IPS DF 6.9 (cell line): ENCODE measurements at regions not wholly inside any gene's neighbourhood (a gene's known extent, or its start where the extent isn't known, plus 50 kb on each side); places are given as distances from the start of the nearest gene placed in this dataset.
"Not testable (repeated sequence)": the region's sequence is repeated elsewhere in the genome, so short reads cannot be mapped to it uniquely, and the experiment has no call there.

Source experiments
- DNase-seq: peaks from one replicate; pipeline ENCODE4 v3.0.0-alpha.2; 2013; ENCODE audit warnings: low read depth, low spot score
- H3K27ac ChIP-seq: one replicate; pipeline ENCODE4 v1.5.1; 2013; ENCODE audit warnings: low read length, control low read depth
- H3K27me3 ChIP-seq: 2 replicates; pipeline ENCODE4 v1.6.1; 2013; ENCODE audit warnings: mild to moderate bottlenecking, low read length; ENCODE audit not compliant: control insufficient read depth, insufficient read depth
- H3K36me3 ChIP-seq: 2 replicates; pipeline ENCODE4 v1.6.1; 2013; ENCODE audit warnings: low read length; ENCODE audit not compliant: control insufficient read depth, insufficient read depth
- H3K4me1 ChIP-seq: 2 replicates; pipeline ENCODE4 v1.6.1; 2013; ENCODE audit warnings: low read length; ENCODE audit not compliant: control insufficient read depth, insufficient read depth
- H3K4me3 ChIP-seq: 2 replicates; pipeline ENCODE4 v1.5.1; 2013; ENCODE audit warnings: mild to moderate bottlenecking, low read length
- H3K9me3 ChIP-seq: 2 replicates; pipeline ENCODE4 v1.6.1; 2013; ENCODE audit warnings: low read length, inconsistent platforms; ENCODE audit not compliant: control insufficient read depth, insufficient read depth
- WGBS: extraction: QIAGEN DNeasy Blood & Tissue Kit; methylation state at CpG from one replicate; pipeline ENCODE4 v1.1.7; 2013; ENCODE audit warnings: mixed read lengths, missing lambda C conversion rate; ENCODE audit not compliant: insufficient read length, insufficient coverage; 5-methylcytosine and 5-hydroxymethylcytosine counted together

GRCh38 chr2:65890131-65890530 lies 457.7 kb upstream of the SPRED2 start:
- H3K27ac ChIP-seq, H3K27me3 ChIP-seq, H3K9me3 ChIP-seq, H3K36me3 ChIP-seq, H3K4me1 ChIP-seq, DNase-seq, H3K4me3 ChIP-seq: not testable (repeated sequence)
- WGBS: no CpG with 5 or more reads among the region's 6 CpGs

GRCh38 chr2:65885266-65885665 lies 452.9 kb upstream of the SPRED2 start:
- no peak for DNase-seq
- no peak overlapping the region for H3K4me3 ChIP-seq
- no peaks in the 10 kb centered on the region for H3K36me3 ChIP-seq
- no peak overlapping the region for H3K27ac ChIP-seq
- WGBS: no CpG with 5 or more reads among the region's 1 CpG
- H3K27me3 ChIP-seq: no peaks in the 10 kb centered on the region
- H3K9me3 ChIP-seq: no peaks in the 10 kb centered on the region
- no peaks in the 10 kb centered on the region for H3K4me1 ChIP-seq

GRCh38 chr2:65881592-65881991 lies 449.2 kb upstream of the SPRED2 start:
- no peaks in the 10 kb centered on the region for H3K9me3 ChIP-seq
- no peak for DNase-seq
- no peaks in the 10 kb centered on the region for H3K36me3 ChIP-seq
- no peak overlapping the region for H3K27ac ChIP-seq
- H3K4me1 ChIP-seq: no peaks in the 10 kb centered on the region
- no peaks in the 10 kb centered on the region for H3K27me3 ChIP-seq
- no peak overlapping the region for H3K4me3 ChIP-seq
- WGBS: no CpG with 5 or more reads among the region's 1 CpG

GRCh38 chr2:65880436-65880835 lies 448.0 kb upstream of the SPRED2 start:
- no peak for DNase-seq
- no peaks in the 10 kb centered on the region for H3K36me3 ChIP-seq
- H3K9me3 ChIP-seq: no peaks in the 10 kb centered on the region
- H3K4me3 ChIP-seq: no peak overlapping the region
- no peaks in the 10 kb centered on the region for H3K27me3 ChIP-seq
- H3K27ac ChIP-seq: no peak overlapping the region
- H3K4me1 ChIP-seq: no peaks in the 10 kb centered on the region
- no CpG with 5 or more reads among the region's 8 CpGs for WGBS

GRCh38 chr2:65878011-65878340 lies 445.6 kb upstream of the SPRED2 start:
- DNase-seq: no peak
- no peaks in the 10 kb centered on the region for H3K27me3 ChIP-seq

GRCh38 chr2:65877331-65878010 lies 445.1 kb upstream of the SPRED2 start:
- Histone ChIP-seq H3K4me1 (no peaks in the 10 kb centered on the region), H3K27ac (no peak overlapping the region), H3K9me3 (no peaks in the 10 kb centered on the region), H3K27me3 (no peaks in the 10 kb centered on the region), H3K4me3 (no peak overlapping the region), H3K36me3 (no peaks in the 10 kb centered on the region)
- no peak for DNase-seq
- no CpG with 5 or more reads among the region's 7 CpGs for WGBS

More at GRCh38 chr2:65878011-65878340, 445.6 kb upstream of the SPRED2 start:
- Histone ChIP-seq H3K27ac (no peak overlapping the region), H3K9me3 (no peaks in the 10 kb centered on the region), H3K36me3 (no peaks in the 10 kb centered on the region), H3K4me3 (no peak overlapping the region), H3K4me1 (no peaks in the 10 kb centered on the region)
- no CpG with 5 or more reads among the region's 3 CpGs for WGBS

GRCh38 chr2:65876114-65876513 lies 443.7 kb upstream of the SPRED2 start:
- no peaks in the 10 kb centered on the region for H3K4me1 ChIP-seq
- H3K4me3 ChIP-seq: no peak overlapping the region

GRCh38 chr2:65870826-65871225 lies 438.4 kb upstream of the SPRED2 start:
- no peak overlapping the region for H3K27ac ChIP-seq
- WGBS: no CpG with 5 or more reads among the region's 2 CpGs

More at GRCh38 chr2:65876114-65876513, 443.7 kb upstream of the SPRED2 start:
- no peak overlapping the region for H3K27ac ChIP-seq
- H3K27me3 ChIP-seq: no peaks in the 10 kb centered on the region
- no peak for DNase-seq
- no peaks in the 10 kb centered on the region for H3K9me3 ChIP-seq
- WGBS: no CpG with 5 or more reads among the region's 2 CpGs
- H3K36me3 ChIP-seq: no peaks in the 10 kb centered on the region

GRCh38 chr2:65869296-65869695 lies 436.9 kb upstream of the SPRED2 start:
- Histone ChIP-seq H3K27me3 (no peaks in the 10 kb centered on the region), H3K4me1 (no peaks in the 10 kb centered on the region)

More at GRCh38 chr2:65870826-65871225, 438.4 kb upstream of the SPRED2 start:
- Histone ChIP-seq H3K36me3 (no peaks in the 10 kb centered on the region), H3K4me3 (no peak overlapping the region), H3K4me1 (no peaks in the 10 kb centered on the region), H3K9me3 (no peaks in the 10 kb centered on the region), H3K27me3 (no peaks in the 10 kb centered on the region)
- no peak for DNase-seq

GRCh38 chr2:65868177-65868576 lies 435.8 kb upstream of the SPRED2 start:
- Histone ChIP-seq H3K27me3 (no peaks in the 10 kb centered on the region), H3K4me3 (no peak overlapping the region), H3K4me1 (peaks cover 5% of the 10 kb centered on the region; the same call in 1 of the 2 replicates), H3K27ac (no peak overlapping the region), H3K9me3 (no peaks in the 10 kb centered on the region), H3K36me3 (no peaks in the 10 kb centered on the region)
- WGBS: no CpG with 5 or more reads among the region's 5 CpGs
- DNase-seq: no peak

More at GRCh38 chr2:65869296-65869695, 436.9 kb upstream of the SPRED2 start:
- Histone ChIP-seq H3K36me3 (no peaks in the 10 kb centered on the region), H3K27ac (no peak overlapping the region), H3K4me3 (no peak overlapping the region), H3K9me3 (no peaks in the 10 kb centered on the region)
- no peak for DNase-seq
- WGBS: no CpG with 5 or more reads among the region's 5 CpGs

- H3K36me3 ChIP-seq: no peaks in the 10 kb centered on the region
- no peaks in the 10 kb centered on the region for H3K27me3 ChIP-seq
- H3K27ac ChIP-seq: no peak overlapping the region
- WGBS: no CpG with 5 or more reads among the region's 4 CpGs
- H3K4me3 ChIP-seq: no peak overlapping the region
- H3K9me3 ChIP-seq: no peaks in the 10 kb centered on the region
- DNase-seq: no peak
- H3K4me1 ChIP-seq: peaks cover 5% of the 10 kb centered on the region; the same call in 1 of the 2 replicates
Observed at GRCh38 chr2:65867446-65867845, 435.0 kb upstream of the SPRED2 start.
